ENCODE measurements at regions not wholly inside any gene's neighbourhood (a gene's known extent, or its start where the extent isn't known, plus 50 kb on each side); places are given as distances from the start of the nearest gene placed in this dataset.

DNA sequence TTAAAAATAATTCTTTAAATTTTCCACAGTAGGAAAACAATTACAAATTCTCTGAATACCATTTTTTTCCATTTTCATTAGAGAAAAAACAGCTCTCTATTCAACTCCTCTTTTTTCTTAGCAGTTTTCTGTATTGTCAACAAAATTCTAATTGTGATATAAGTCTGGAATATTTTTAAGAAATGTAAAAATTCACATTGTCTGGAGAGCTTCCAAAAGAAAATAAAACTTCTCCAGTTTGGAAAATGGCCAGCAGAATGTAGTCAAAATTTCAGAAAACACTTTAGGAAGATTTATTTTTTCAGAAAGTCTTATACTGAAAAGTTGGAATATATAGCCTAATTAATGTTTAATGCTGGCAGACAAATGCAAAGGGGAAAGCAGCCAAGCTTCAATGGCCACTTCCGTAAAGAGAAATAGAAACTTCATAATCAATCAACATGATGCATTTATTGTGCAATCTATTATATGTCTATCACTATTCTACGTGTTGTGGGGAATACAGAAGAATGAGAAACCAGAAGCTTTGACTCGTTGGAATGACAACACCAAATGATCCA, 733.2 kb upstream of the PKDCC start:
- Histone ChIP-seq H3K27me3 (no peaks in the 10 kb centered on the region), H3K9me3 (peaks cover 5% of the 10 kb centered on the region), H3K4me1 (ENCODE audit: control insufficient read depth in 1 of 2, insufficient read depth in 1 of 2, low read depth in 1 of 2, low read length in 1 of 2) (no peaks in the 10 kb centered on the region), H3K27ac (no peak overlapping the region), H3K4me3 (ENCODE audit: low read depth in 1 of 2, low read length in 1 of 2) (no peak overlapping the region), H3K36me3 (no peaks in the 10 kb centered on the region)
- TF ChIP-seq, protein P1, sequence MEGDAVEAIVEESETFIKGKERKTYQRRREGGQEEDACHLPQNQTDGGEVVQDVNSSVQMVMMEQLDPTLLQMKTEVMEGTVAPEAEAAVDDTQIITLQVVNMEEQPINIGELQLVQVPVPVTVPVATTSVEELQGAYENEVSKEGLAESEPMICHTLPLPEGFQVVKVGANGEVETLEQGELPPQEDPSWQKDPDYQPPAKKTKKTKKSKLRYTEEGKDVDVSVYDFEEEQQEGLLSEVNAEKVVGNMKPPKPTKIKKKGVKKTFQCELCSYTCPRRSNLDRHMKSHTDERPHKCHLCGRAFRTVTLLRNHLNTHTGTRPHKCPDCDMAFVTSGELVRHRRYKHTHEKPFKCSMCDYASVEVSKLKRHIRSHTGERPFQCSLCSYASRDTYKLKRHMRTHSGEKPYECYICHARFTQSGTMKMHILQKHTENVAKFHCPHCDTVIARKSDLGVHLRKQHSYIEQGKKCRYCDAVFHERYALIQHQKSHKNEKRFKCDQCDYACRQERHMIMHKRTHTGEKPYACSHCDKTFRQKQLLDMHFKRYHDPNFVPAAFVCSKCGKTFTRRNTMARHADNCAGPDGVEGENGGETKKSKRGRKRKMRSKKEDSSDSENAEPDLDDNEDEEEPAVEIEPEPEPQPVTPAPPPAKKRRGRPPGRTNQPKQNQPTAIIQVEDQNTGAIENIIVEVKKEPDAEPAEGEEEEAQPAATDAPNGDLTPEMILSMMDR (IDR thresholded peaks at IDR 0.05): no peak

DNA sequence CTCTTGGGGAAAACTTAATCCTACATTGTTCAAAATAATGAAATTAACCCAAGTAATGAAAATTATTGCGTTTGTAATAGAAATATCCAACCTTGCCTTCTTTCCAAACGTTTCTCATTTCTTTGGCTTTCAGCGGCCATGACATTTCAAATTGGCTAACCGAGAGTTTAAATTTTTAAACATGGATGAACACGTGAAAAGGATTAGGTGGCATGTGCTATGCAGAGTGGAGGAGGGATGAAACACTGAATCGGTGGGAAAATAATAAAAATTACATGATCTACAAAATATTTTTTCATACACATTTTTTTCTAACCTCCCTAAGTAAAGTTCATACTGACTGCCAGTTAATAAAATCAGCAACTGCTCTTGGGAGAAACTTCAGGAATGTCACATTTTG, 728.4 kb upstream of the PKDCC start:
- Histone ChIP-seq H3K36me3 (no peaks in the 10 kb centered on the region), H3K4me3 (ENCODE audit: low read depth in 1 of 2, low read length in 1 of 2) (no peak overlapping the region), H3K27me3 (no peaks in the 10 kb centered on the region), H3K4me1 (ENCODE audit: control insufficient read depth in 1 of 2, insufficient read depth in 1 of 2, low read depth in 1 of 2, low read length in 1 of 2) (no peaks in the 10 kb centered on the region), H3K9me3 (no peaks in the 10 kb centered on the region), H3K27ac (no peak overlapping the region)
- TF ChIP-seq, protein P1 (IDR thresholded peaks at IDR 0.05): no peak

DNA sequence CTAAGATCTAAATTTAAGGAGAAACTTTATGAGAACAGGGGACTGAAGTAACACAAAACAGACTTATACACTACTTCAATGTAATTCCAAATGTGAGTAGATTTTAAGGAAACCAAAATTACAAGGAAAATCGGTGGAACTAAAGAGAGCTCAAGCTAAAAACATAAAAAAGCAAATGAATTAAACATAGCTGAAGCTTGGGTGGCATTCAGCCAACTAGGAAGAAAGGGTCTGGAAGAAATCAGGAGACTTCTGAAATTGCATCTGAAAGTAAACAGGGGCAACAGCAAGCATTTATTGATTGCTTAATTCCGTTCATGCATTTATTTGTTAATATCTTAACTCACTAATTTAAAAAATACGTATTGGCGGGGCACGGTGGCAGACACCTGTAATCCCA, 727.3 kb upstream of the PKDCC start:
- H3K36me3 ChIP-seq: no peaks in the 10 kb centered on the region
- H3K27me3 ChIP-seq: no peaks in the 10 kb centered on the region
- no peaks in the 10 kb centered on the region for H3K9me3 ChIP-seq
- no peak overlapping the region for H3K27ac ChIP-seq
- H3K4me3 ChIP-seq (ENCODE audit: low read depth in 1 of 2, low read length in 1 of 2): no peak overlapping the region
- H3K4me1 ChIP-seq (ENCODE audit: control insufficient read depth in 1 of 2, insufficient read depth in 1 of 2, low read depth in 1 of 2, low read length in 1 of 2): no peaks in the 10 kb centered on the region
- TF ChIP-seq, protein P1 (IDR thresholded peaks at IDR 0.05): no peak

DNA sequence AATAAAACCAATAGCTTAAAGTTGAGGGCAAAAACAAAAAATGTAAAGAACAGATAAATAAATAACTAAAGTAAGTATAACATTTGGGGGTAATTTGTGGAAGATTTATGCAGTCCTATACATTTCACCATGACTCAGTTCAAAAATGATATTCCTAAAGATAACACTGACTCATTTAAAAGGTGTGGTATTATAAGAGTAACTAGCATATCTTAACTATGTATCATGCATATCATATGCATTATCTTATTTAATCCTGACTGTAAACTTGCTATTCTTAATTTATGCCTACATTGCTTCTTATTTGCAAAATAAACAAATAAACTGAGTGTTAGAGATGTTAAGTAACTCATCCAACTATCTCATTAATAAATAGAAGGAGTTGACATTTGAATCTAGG, 726.5 kb upstream of the PKDCC start:
- Histone ChIP-seq H3K36me3 (no peaks in the 10 kb centered on the region), H3K4me1 (ENCODE audit: control insufficient read depth in 1 of 2, insufficient read depth in 1 of 2, low read depth in 1 of 2, low read length in 1 of 2) (no peaks in the 10 kb centered on the region)

DNA sequence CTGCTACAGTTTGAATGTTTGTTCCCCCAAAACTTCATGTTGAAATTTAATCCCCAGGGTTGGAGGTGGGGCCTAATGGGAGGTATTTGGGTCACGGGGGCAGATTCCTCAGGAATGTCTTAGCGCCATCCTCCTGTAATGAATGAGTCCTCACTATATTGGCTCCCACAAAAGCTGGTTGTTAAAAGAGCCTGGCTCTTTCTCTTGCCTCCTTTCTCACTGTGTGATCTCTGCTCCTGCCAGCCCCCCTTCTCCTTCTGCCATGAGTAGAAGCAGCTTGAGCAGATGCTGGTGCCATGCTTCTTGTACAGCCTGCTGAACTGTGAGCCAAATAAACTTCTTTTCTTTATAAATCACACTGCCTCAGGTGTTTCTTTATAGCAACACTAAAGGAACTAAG, 721.0 kb upstream of the PKDCC start:
- no peaks in the 10 kb centered on the region for H3K36me3 ChIP-seq
- TF ChIP-seq, protein P1 (IDR thresholded peaks at IDR 0.05): no peak
- H3K4me1 ChIP-seq (ENCODE audit: control insufficient read depth in 1 of 2, insufficient read depth in 1 of 2, low read depth in 1 of 2, low read length in 1 of 2): no peaks in the 10 kb centered on the region
- H3K27ac ChIP-seq: no peak overlapping the region
- no peaks in the 10 kb centered on the region for H3K9me3 ChIP-seq
- H3K27me3 ChIP-seq: no peaks in the 10 kb centered on the region
- H3K4me3 ChIP-seq (ENCODE audit: low read depth in 1 of 2, low read length in 1 of 2): no peak overlapping the region

More for the DNA sequence above, 726.5 kb upstream of the PKDCC start:
- H3K4me3 ChIP-seq (ENCODE audit: low read depth in 1 of 2, low read length in 1 of 2): no peak overlapping the region
- no peaks in the 10 kb centered on the region for H3K27me3 ChIP-seq
- no peaks in the 10 kb centered on the region for H3K9me3 ChIP-seq
- H3K27ac ChIP-seq: no peak overlapping the region
- TF ChIP-seq, protein P1 (IDR thresholded peaks at IDR 0.05): no peak

DNA sequence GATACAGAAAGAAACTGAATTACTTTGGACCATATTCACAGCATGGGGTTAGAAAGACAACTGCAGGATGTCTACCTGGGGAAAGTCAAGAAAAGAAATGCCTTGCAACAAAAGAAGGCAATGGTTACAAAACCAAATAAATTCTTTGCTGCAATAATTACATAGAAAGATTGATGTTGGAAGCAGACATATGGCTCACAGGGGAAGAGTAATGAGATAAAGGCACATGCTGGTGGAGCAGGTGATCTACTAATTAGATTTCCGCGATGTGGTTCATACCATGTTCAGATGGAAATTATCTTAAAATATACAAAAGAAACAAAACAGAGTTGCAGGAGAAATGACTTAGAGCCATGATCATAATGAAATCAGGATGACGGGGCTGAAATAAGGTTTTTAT, 718.8 kb upstream of the PKDCC start:
- no peaks in the 10 kb centered on the region for H3K27me3 ChIP-seq
- no peak overlapping the region for H3K27ac ChIP-seq
- H3K4me3 ChIP-seq (ENCODE audit: low read depth in 1 of 2, low read length in 1 of 2): no peak overlapping the region
- no peaks in the 10 kb centered on the region for H3K4me1 ChIP-seq (ENCODE audit: control insufficient read depth in 1 of 2, insufficient read depth in 1 of 2, low read depth in 1 of 2, low read length in 1 of 2)
- TF ChIP-seq, protein P1 (IDR thresholded peaks at IDR 0.05): no peak
- H3K9me3 ChIP-seq: no peaks in the 10 kb centered on the region
- no peaks in the 10 kb centered on the region for H3K36me3 ChIP-seq
